Stimulated activated naive CD4-positive, alpha-beta T cell treated with Interleukin-2 at 50 U/mL for 16 hours (primary cell): ENCODE measurements at regions not wholly inside any gene's neighbourhood (a gene's known extent, or its start where the extent isn't known, plus 50 kb on each side); places are given as distances from the start of the nearest gene placed in this dataset.
"Not testable (repeated sequence)": the region's sequence is repeated elsewhere in the genome, so short reads cannot be mapped to it uniquely, and the experiment has no call there.

ENCODE experiments used
- DNase-seq: peaks from one replicate; lab custom pipeline; 2025; lab: John Stamatoyannopoulos, UW

- no peak for DNase-seq
These were observed 78.2 kb upstream of the TRPM1 start for GRCh38 chr15:31179693-31180092.

- DNase-seq, result no peak
These were observed 91.8 kb upstream of the TRPM1 start for GRCh38 chr15:31193291-31193690.

GRCh38 chr15:31195871-31196270, 94.3 kb upstream of the TRPM1 start:
- DNase-seq, result no peak

GRCh38 chr15:31197497-31198414, 96.2 kb upstream of the TRPM1 start:
- DNase-seq, result no peak

- peak; percentile 41 for DNase-seq
These were observed 99.2 kb upstream of the TRPM1 start for GRCh38 chr15:31200735-31201151.

- DNase-seq, result no peak
These were observed 101.4 kb upstream of the TRPM1 start for GRCh38 chr15:31202953-31203352.

- no peak for DNase-seq
These were observed 102.5 kb upstream of the TRPM1 start for GRCh38 chr15:31203999-31204398.

GRCh38 chr15:31206386-31207181, 105.1 kb upstream of the TRPM1 start:
- DNase-seq, result no peak

GRCh38 chr15:31207246-31207645, 105.7 kb upstream of the TRPM1 start:
- no peak for DNase-seq

GRCh38 chr15:31207861-31208260, 106.3 kb upstream of the TRPM1 start:
- DNase-seq, result not testable (repeated sequence)

- DNase-seq, result no peak
These were observed 107.3 kb upstream of the TRPM1 start for GRCh38 chr15:31208817-31209216.

GRCh38 chr15:31211353-31211752, 109.8 kb upstream of the TRPM1 start:
- no peak for DNase-seq

- DNase-seq, result no peak
These were observed 111.0 kb upstream of the TRPM1 start for GRCh38 chr15:31212326-31213080.

GRCh38 chr15:31214158-31214863, 112.3 kb upstream of the KLF13 start:
- DNase-seq, result no peak

- DNase-seq, result no peak
These were observed 111.7 kb upstream of the KLF13 start for GRCh38 chr15:31214864-31215489.

GRCh38 chr15:31215490-31216214, 111.0 kb upstream of the KLF13 start:
- peak; percentile 84 for DNase-seq

- DNase-seq, result peak; percentile 51
These were observed 110.3 kb upstream of the KLF13 start for GRCh38 chr15:31216215-31216911.

- no peak for DNase-seq
These were observed 109.6 kb upstream of the KLF13 start for GRCh38 chr15:31217067-31217466.

GRCh38 chr15:31217566-31218270, 108.9 kb upstream of the KLF13 start:
- DNase-seq, result no peak
